ENCODE measurements at regions not wholly inside any gene's neighbourhood (a gene's known extent, or its start where the extent isn't known, plus 50 kb on each side); places are given as distances from the start of the nearest gene placed in this dataset.

DNA sequence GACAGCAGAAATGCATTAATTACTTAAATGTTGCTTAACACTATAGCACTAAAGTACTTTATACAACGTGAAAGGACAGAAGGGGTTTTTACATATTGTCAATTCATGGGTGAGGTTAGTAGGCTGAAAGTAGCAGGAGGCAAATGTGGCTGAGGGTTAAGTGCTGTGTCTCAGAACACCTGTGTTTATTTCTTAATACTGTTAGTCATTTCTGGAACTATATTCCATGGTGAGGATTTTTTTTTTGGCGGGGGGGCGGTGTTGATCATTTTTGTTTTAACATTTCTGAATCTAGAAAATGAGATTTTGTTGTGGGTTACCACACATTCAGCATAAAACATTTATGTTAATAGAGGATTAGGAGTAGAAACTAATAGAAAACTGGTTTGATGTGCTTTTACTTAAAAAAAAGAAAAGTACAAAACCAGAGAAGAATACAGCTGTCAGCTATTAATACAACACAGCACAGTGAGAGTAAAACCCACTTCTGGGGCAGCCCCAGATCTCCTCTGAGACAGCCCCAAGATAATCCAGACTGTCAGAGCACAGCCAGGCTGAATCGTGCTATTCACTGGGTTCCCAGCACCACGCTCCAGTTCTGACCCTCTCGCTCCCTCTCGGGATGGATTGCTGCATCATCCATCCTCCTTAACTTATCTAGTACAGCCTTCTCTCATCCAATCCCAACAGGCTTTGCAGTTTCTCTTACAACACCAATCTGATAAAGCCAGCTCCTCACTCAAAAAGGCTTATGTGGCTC lies 307.7 kb downstream of the TUSC7 start:
- intact Hi-C loops (cut with micrococcal nuclease), result loop anchor here (5.0 kb wide), 1 partner anchor 510 kb away; no protein-coding TSS in a partner anchor
- POLR2A ChIA-PET (ENCODE audit: unreplicated experiment), result no interaction called here
- no peak for ATAC-seq

DNA sequence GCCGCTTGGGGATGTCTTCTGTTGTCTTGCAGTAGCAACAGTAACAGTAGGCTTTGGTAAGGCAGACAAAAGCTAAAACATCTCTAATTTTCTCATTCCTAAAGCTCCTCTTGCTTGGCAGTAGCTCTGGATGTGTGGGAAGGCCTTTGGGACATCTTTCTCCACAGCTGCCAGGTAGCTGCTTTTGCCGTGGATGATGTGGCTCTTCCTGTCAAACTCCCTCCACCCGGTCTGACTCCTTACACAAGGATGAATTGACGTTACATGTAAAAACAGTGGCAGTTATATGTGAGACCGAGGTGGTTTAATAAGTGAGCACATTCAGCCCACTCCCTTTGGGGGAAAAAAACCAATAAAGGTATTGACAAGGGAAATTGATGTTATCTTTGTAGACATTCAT lies 309.1 kb downstream of the TUSC7 start:
- no peak overlapping the region for H3K9ac ChIP-seq (ENCODE audit: low read length)
- BruUV-seq (replicated peaks), result no TSS peak
- POLR2A ChIA-PET (ENCODE audit: unreplicated experiment), result no interaction called here
- H3K36me3 ChIP-seq (ENCODE audit: low read depth, low read length), result no peaks in the 10 kb centered on the region
- H3K79me2 ChIP-seq (ENCODE audit: low read length), result no peaks in the 10 kb centered on the region
- no peak overlapping the region for H2AFZ ChIP-seq (ENCODE audit: low read length)
- no peak for ATAC-seq
- peaks cover 51% of the 10 kb centered on the region for H3K27me3 ChIP-seq (ENCODE audit: low read length)
- no peak overlapping the region for H3K4me3 ChIP-seq (ENCODE audit: low read length)
- H3K27ac ChIP-seq (ENCODE audit: low read length), result no peak overlapping the region
- H3K4me2 ChIP-seq (ENCODE audit: low read length), result no peak overlapping the region
- DNase-seq, result no peak
- H3F3A ChIP-seq (ENCODE audit: low read length, unreplicated experiment), result no peaks in the 10 kb centered on the region
- CTCF ChIA-PET, result interaction anchor here (0.5 kb wide), 1 partner anchor 62 kb away, joined by 4 read pairs; no protein-coding TSS in a partner anchor
- H4K20me1 ChIP-seq (ENCODE audit: low read length), result no peaks in the 10 kb centered on the region
- intact Hi-C loops (cut with micrococcal nuclease), result loop anchor here (1.0 to 5.0 kb wide), 2 partner anchors 509 to 1799 kb away; no protein-coding TSS in a partner anchor
- no peaks in the 10 kb centered on the region for H3K9me3 ChIP-seq (ENCODE audit: low read length)
- H3K9me2 ChIP-seq (replicated peaks; ENCODE audit: low read length), result no peaks in the 10 kb centered on the region
- H3K4me1 ChIP-seq (ENCODE audit: insufficient read depth, low read length), result no peaks in the 10 kb centered on the region
- TF ChIP-seq EZH2phosphoT487 (IDR thresholded peaks at IDR 0.05; ENCODE audit: borderline replicate concordance, low read length) (no peak), EZH2 (IDR thresholded peaks at IDR 0.05; ENCODE audit: low read length, unreplicated experiment) (no peak)
- TF ChIP-seq, protein P1, sequence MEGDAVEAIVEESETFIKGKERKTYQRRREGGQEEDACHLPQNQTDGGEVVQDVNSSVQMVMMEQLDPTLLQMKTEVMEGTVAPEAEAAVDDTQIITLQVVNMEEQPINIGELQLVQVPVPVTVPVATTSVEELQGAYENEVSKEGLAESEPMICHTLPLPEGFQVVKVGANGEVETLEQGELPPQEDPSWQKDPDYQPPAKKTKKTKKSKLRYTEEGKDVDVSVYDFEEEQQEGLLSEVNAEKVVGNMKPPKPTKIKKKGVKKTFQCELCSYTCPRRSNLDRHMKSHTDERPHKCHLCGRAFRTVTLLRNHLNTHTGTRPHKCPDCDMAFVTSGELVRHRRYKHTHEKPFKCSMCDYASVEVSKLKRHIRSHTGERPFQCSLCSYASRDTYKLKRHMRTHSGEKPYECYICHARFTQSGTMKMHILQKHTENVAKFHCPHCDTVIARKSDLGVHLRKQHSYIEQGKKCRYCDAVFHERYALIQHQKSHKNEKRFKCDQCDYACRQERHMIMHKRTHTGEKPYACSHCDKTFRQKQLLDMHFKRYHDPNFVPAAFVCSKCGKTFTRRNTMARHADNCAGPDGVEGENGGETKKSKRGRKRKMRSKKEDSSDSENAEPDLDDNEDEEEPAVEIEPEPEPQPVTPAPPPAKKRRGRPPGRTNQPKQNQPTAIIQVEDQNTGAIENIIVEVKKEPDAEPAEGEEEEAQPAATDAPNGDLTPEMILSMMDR (conservative IDR thresholded peaks at IDR 0.05; ENCODE audit: low read depth, low read length), result no peak

More for the DNA sequence above, 307.7 kb downstream of the TUSC7 start:
- H3K9me2 ChIP-seq (replicated peaks; ENCODE audit: low read length), result no peaks in the 10 kb centered on the region
- no peaks in the 10 kb centered on the region for H3F3A ChIP-seq (ENCODE audit: low read length, unreplicated experiment)
- no peak overlapping the region for H3K27ac ChIP-seq (ENCODE audit: low read length)
- H2AFZ ChIP-seq (ENCODE audit: low read length), result no peak overlapping the region
- CTCF ChIA-PET, result no interaction called here
- no peak for DNase-seq
- no peak for TF ChIP-seq EZH2phosphoT487 (IDR thresholded peaks at IDR 0.05; ENCODE audit: borderline replicate concordance, low read length)
- no peak for TF ChIP-seq EZH2 (IDR thresholded peaks at IDR 0.05; ENCODE audit: low read length, unreplicated experiment)
- TF ChIP-seq, protein P1 (conservative IDR thresholded peaks at IDR 0.05; ENCODE audit: low read depth, low read length), result no peak
- peaks cover 43% of the 10 kb centered on the region for H3K27me3 ChIP-seq (ENCODE audit: low read length)
- no peaks in the 10 kb centered on the region for H3K36me3 ChIP-seq (ENCODE audit: low read depth, low read length)
- H3K4me1 ChIP-seq (ENCODE audit: insufficient read depth, low read length), result no peaks in the 10 kb centered on the region
- BruUV-seq (replicated peaks), result no TSS peak
- no peaks in the 10 kb centered on the region for H3K9me3 ChIP-seq (ENCODE audit: low read length)
- H4K20me1 ChIP-seq (ENCODE audit: low read length), result no peaks in the 10 kb centered on the region
- H3K79me2 ChIP-seq (ENCODE audit: low read length), result no peaks in the 10 kb centered on the region
- H3K4me2 ChIP-seq (ENCODE audit: low read length), result no peak overlapping the region
- H3K9ac ChIP-seq (ENCODE audit: low read length), result no peak overlapping the region
- no peak overlapping the region for H3K4me3 ChIP-seq (ENCODE audit: low read length)

GRCh38 chr3:117019082-117019713 lies 309.6 kb downstream of the TUSC7 start:
- H3K9ac ChIP-seq (ENCODE audit: low read length), result no peak overlapping the region
- H3K27me3 ChIP-seq (ENCODE audit: low read length), result peaks cover 51% of the 10 kb centered on the region
- no peak overlapping the region for H3K27ac ChIP-seq (ENCODE audit: low read length)
- intact Hi-C loops (cut with micrococcal nuclease), result loop anchor here (1.0 to 5.0 kb wide), 2 partner anchors 508 to 1798 kb away; no protein-coding TSS in a partner anchor
- ChIA-PET CTCF (no interaction called here), POLR2A (ENCODE audit: unreplicated experiment) (no interaction called here)
- H2AFZ ChIP-seq (ENCODE audit: low read length), result no peak overlapping the region
- peak; percentile 85 for ATAC-seq
- no TSS peak for BruUV-seq (replicated peaks)
- no peaks in the 10 kb centered on the region for H3K4me1 ChIP-seq (ENCODE audit: insufficient read depth, low read length)
- H3K36me3 ChIP-seq (ENCODE audit: low read depth, low read length), result no peaks in the 10 kb centered on the region
- no peak overlapping the region for H3K4me2 ChIP-seq (ENCODE audit: low read length)
- H4K20me1 ChIP-seq (ENCODE audit: low read length), result no peaks in the 10 kb centered on the region
- no peak overlapping the region for H3K4me3 ChIP-seq (ENCODE audit: low read length)
- DNase-seq, result peak; percentile 72
- H3K9me2 ChIP-seq (replicated peaks; ENCODE audit: low read length), result no peaks in the 10 kb centered on the region
- TF ChIP-seq EZH2 (IDR thresholded peaks at IDR 0.05; ENCODE audit: low read length, unreplicated experiment), result no peak
- TF ChIP-seq EZH2phosphoT487 (IDR thresholded peaks at IDR 0.05; ENCODE audit: borderline replicate concordance, low read length), result no peak
- TF ChIP-seq, protein P1 (conservative IDR thresholded peaks at IDR 0.05; ENCODE audit: low read depth, low read length), result peak; percentile 92
- H3K79me2 ChIP-seq (ENCODE audit: low read length), result no peaks in the 10 kb centered on the region
- H3F3A ChIP-seq (ENCODE audit: low read length, unreplicated experiment), result no peaks in the 10 kb centered on the region
- no peaks in the 10 kb centered on the region for H3K9me3 ChIP-seq (ENCODE audit: low read length)

All from PC-3 (cell line).